ENCODE measurements at regions not wholly inside any gene's neighbourhood (a gene's known extent, or its start where the extent isn't known, plus 50 kb on each side); places are given as distances from the start of the nearest gene placed in this dataset.
A peak's percentile ranks its signal among the peaks of the same experiment; 100 is the strongest.

GRCh38 chr4:141501931-141502330 lies 134.5 kb upstream of the IL15 start:
- Histone ChIP-seq H3K9ac (replicated peaks; ENCODE audit: extremely low read depth, insufficient read depth, low read length) (no peak overlapping the region), H3K79me2 (ENCODE audit: control insufficient read depth, insufficient read depth, low read length) (no peaks in the 10 kb centered on the region), H2AFZ (ENCODE audit: low read depth, low read length) (no peak overlapping the region), H3K9me3 (replicated peaks; ENCODE audit: control insufficient read depth, insufficient read depth, low read length) (no peaks in the 10 kb centered on the region), H3K9me1 (replicated peaks; ENCODE audit: control insufficient read depth, extremely low read depth, insufficient read depth, low read length) (no peaks in the 10 kb centered on the region), H4K20me1 (replicated peaks; ENCODE audit: control insufficient read depth, extremely low read depth, insufficient read depth, low read length) (no peaks in the 10 kb centered on the region), H3K27me3 (ENCODE audit: control insufficient read depth in 2 of 2, insufficient read depth in 2 of 2, low read length in 2 of 2) (no peaks in the 10 kb centered on the region), H3K36me3 (ENCODE audit: control insufficient read depth in 2 of 2, extremely low read depth in 1 of 2, insufficient read depth in 2 of 2, low read length in 2 of 2) (no peaks in the 10 kb centered on the region), H3K4me3 (replicated peaks in 1 of 3; ENCODE audit: insufficient read depth in 1 of 3, low read depth in 1 of 3, low read length in 3 of 3) (no peak overlapping the region), H3K4me1 (ENCODE audit: control insufficient read depth, extremely low read depth, insufficient read depth, low read length) (no peaks in the 10 kb centered on the region), H3K27ac (ENCODE audit: insufficient read depth, low read depth, low read length) (no peak overlapping the region), H3K4me2 (ENCODE audit: insufficient read depth, low read length) (no peak overlapping the region)
- dilution Hi-C loops (cut with MboI; ENCODE audit: extremely low pct_ligation_motif_present, low sequenced_read_pairs): no loop called here
- TF ChIP-seq FOS (IDR thresholded peaks at IDR 0.05; ENCODE audit: borderline replicate concordance, insufficient read depth, low read length): peak; percentile 66
- TF ChIP-seq MAX (IDR thresholded peaks at IDR 0.05; ENCODE audit: insufficient read depth, insufficient read length): no peak
- ChIA-PET CTCF (interaction anchor here (1.3 kb wide), 1 partner anchor 12 kb away, joined by 3 read pairs; no protein-coding TSS in a partner anchor), POLR2A (no interaction called here)
- BruUV-seq (replicated peaks): no TSS peak
- peak; percentile 77 for FAIRE-seq
- peak; percentile 23 for DNase-seq (ENCODE audit: low read depth, low spot score)
- intact Hi-C loops (cut with micrococcal nuclease): no loop called here

GRCh38 chr4:141502755-141503154 lies 133.6 kb upstream of the IL15 start:
- no TSS peak for BruUV-seq (replicated peaks)
- no peak overlapping the region for H3K4me3 ChIP-seq (replicated peaks in 1 of 3; ENCODE audit: insufficient read depth in 1 of 3, low read depth in 1 of 3, low read length in 3 of 3)

More at GRCh38 chr4:141502755-141503154, 133.6 kb upstream of the IL15 start:
- DNase-seq (ENCODE audit: low read depth, low spot score) (no peak), FAIRE-seq (no peak)
- H3K9ac ChIP-seq (replicated peaks; ENCODE audit: extremely low read depth, insufficient read depth, low read length): no peak overlapping the region
- H3K27ac ChIP-seq (ENCODE audit: insufficient read depth, low read depth, low read length): no peak overlapping the region
- H4K20me1 ChIP-seq (replicated peaks; ENCODE audit: control insufficient read depth, extremely low read depth, insufficient read depth, low read length): no peaks in the 10 kb centered on the region
- ChIA-PET POLR2A (no interaction called here), CTCF (interaction anchor here (1.3 kb wide), 1 partner anchor 13 kb away, joined by 3 read pairs; no protein-coding TSS in a partner anchor)
- no peak overlapping the region for H3K4me2 ChIP-seq (ENCODE audit: insufficient read depth, low read length)
- no peak overlapping the region for H2AFZ ChIP-seq (ENCODE audit: low read depth, low read length)
- dilution Hi-C loops (cut with MboI; ENCODE audit: extremely low pct_ligation_motif_present, low sequenced_read_pairs): no loop called here
- no peaks in the 10 kb centered on the region for H3K27me3 ChIP-seq (ENCODE audit: control insufficient read depth in 2 of 2, insufficient read depth in 2 of 2, low read length in 2 of 2)
- no peaks in the 10 kb centered on the region for H3K9me3 ChIP-seq (replicated peaks; ENCODE audit: control insufficient read depth, insufficient read depth, low read length)
- H3K9me1 ChIP-seq (replicated peaks; ENCODE audit: control insufficient read depth, extremely low read depth, insufficient read depth, low read length): no peaks in the 10 kb centered on the region
- intact Hi-C loops (cut with micrococcal nuclease): no loop called here
- no peaks in the 10 kb centered on the region for H3K36me3 ChIP-seq (ENCODE audit: control insufficient read depth in 2 of 2, extremely low read depth in 1 of 2, insufficient read depth in 2 of 2, low read length in 2 of 2)
- no peaks in the 10 kb centered on the region for H3K4me1 ChIP-seq (ENCODE audit: control insufficient read depth, extremely low read depth, insufficient read depth, low read length)
- no peaks in the 10 kb centered on the region for H3K79me2 ChIP-seq (ENCODE audit: control insufficient read depth, insufficient read depth, low read length)
- no peak for TF ChIP-seq FOS (IDR thresholded peaks at IDR 0.05; ENCODE audit: borderline replicate concordance, insufficient read depth, low read length)
